AG10803 (cell line): ENCODE measurements at regions not wholly inside any gene's neighbourhood (a gene's known extent, or its start where the extent isn't known, plus 50 kb on each side); places are given as distances from the start of the nearest gene placed in this dataset.

Experiments
- DNase-seq: peaks from one replicate; pipeline ENCODE4 v3.0.0; 2010; ENCODE audit warnings: low read depth
- H3K4me3 ChIP-seq: 2 replicates; pipeline ENCODE4 v1.5.1; 2011; ENCODE audit warnings: mild to moderate bottlenecking, low read length, control low read depth
- TF ChIP-seq, protein P1 (sequence below): conservative IDR thresholded peaks from 2 replicates; pipeline ENCODE4 v1.5.1; 2011; ENCODE audit warnings: mild to moderate bottlenecking, low read length, control low read depth, inconsistent platforms

DNA sequence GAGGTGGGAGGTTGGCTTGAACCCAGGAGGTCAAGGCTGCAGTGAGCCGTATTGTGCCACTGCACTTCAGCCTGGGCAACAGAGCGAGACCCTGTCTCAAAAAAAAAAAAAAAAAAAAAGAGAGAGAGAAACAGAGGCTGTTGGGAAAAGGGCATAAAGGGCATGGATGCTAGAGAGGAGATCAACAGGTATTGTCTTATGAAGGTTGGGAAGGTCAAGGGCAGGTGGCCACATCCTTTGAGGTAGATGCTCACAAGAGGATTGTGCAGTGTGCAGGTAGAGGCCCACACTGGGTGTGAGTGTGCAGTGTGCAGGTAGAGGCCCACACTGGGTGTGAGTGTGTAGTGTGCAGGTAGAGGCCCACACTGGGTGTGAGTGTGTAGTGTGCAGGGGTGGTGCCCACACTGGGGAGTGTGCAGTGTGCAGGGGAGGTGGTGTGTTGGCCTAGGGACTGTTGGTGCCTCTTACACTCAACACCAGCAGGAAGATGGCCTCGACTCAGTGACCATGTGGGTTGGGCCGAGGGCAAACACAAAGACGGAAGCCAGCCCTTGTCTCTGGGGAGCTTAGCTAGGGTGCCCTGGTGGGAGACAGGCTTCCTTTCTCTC lies 404.9 kb upstream of the TNRC6C start:
- no peak overlapping the region for H3K4me3 ChIP-seq
- no peak for DNase-seq
- TF ChIP-seq, protein P1, sequence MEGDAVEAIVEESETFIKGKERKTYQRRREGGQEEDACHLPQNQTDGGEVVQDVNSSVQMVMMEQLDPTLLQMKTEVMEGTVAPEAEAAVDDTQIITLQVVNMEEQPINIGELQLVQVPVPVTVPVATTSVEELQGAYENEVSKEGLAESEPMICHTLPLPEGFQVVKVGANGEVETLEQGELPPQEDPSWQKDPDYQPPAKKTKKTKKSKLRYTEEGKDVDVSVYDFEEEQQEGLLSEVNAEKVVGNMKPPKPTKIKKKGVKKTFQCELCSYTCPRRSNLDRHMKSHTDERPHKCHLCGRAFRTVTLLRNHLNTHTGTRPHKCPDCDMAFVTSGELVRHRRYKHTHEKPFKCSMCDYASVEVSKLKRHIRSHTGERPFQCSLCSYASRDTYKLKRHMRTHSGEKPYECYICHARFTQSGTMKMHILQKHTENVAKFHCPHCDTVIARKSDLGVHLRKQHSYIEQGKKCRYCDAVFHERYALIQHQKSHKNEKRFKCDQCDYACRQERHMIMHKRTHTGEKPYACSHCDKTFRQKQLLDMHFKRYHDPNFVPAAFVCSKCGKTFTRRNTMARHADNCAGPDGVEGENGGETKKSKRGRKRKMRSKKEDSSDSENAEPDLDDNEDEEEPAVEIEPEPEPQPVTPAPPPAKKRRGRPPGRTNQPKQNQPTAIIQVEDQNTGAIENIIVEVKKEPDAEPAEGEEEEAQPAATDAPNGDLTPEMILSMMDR, result no peak

DNA sequence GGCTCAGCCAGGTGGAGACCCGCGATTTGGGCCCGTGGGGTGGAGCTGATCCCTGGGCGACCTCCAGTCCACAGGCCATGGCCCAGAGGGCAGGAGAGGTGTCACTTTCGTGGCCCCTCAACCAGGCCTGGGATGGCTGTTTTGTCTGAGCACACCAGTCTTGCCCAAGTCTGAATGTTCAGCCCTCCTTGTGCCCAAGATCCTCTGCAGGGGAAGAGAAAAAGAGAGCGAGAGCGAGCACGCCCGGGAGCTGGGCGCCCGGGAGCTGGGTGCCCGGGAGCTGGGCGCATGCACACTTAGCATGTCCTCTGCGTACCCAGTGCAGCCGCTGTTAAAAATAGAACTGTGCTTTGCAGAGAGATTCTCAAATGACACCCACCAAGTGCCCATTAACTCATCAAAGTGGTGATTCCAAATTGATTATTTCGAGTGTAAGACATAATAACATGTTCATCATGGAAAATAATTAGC lies 403.3 kb upstream of the TNRC6C start:
- no peak overlapping the region for H3K4me3 ChIP-seq
- TF ChIP-seq, protein P1, result no peak
- DNase-seq, result no peak

DNA sequence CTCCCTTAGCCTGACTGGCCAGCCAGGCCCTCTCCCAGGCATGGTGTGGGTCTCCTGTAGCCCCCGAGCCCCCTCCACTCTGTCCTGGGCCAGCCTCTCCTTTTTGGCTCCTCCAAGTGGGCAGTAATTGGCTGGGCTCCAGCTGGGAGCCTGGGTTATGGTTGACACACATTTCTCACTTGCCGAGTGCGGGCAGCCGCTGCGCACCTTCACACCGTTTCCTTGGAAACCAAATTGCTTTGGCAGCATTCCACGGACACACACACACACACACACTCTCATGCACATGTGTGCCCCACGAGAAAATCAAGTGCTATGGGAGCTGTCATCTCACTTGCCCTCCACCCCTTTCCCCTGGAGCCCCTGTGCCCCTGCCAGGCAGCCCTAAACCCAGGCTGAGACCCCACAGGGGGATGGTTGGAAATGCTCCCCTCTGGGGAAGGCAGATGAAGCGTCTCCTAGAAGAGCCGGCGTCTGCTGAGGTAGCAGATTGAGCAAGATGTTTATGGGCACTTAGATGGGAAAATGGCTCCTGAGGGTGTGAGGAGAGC lies 402.7 kb upstream of the TNRC6C start:
- TF ChIP-seq, protein P1, result no peak
- no peak for DNase-seq
- no peak overlapping the region for H3K4me3 ChIP-seq

DNA sequence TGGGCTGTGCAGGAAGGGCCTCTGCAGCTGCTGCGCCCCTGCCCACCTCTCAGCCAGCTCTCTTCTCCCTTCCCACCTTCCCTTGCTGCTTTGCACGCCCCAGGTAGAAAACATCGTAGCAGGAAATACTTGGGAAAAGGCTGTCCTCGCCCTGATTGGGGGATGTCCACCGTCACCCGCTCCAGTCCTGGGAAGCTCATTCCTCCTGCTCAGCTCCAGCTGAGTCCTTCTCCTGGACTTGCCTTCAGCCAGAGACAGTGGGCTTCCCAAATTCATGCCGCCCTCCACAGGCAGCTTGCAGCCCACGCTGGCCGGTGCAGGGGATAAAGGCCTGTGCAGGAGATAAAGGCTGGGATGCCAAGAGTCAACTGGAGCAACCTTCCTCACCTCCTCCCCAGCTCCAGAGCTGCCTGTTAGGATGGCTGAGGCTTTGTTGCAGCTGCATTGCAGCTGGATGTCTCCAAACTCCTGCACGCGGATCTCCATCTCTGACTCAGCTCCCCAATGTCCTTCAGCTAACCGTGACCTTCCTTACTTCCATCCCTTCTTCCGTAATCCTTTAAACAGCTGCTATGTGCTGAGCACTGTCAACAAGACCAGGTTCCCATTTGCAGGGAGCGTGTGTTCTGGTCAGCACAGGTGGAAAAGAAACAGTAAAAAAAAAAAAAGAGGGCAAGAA lies 402.0 kb upstream of the TNRC6C start:
- no peak overlapping the region for H3K4me3 ChIP-seq
- DNase-seq, result no peak
- TF ChIP-seq, protein P1, result no peak

DNA sequence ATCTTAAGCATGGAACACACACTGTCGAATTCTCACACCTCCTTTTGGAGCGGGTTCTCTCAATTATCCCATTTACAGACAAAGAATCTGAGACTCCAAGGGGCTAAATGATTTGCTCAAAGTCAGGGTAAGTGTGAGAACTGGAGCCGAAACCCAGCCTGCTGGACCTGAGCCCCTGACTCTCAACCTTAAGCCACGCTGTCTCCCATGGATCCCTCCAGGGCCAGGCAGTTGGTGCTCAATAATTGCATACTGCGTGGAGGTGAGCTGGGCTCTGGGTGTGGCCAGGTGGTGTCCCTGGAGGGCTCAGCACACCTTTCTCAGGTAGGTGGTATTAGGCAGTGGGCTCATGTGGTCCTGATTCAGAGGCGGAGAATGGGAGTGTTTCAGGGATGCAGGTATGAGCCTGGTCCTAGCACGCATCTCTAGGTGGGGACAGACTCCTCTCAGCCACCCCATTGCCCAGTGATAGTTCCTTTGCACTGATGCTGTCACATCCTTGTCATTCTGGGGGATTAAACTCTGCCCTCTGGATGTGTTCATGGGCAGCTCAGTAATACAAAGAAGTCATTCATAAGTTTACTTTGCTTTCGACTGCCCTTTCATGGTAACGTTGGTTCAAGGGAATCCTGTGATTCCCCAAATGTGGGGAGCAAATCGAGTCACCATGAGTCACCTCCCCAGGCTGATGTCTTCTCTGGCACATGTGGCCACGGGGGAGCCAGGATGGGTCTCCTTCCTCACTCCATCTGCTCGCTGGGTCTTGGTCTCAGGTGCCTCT lies 399.5 kb upstream of the TNRC6C start:
- no peak overlapping the region for H3K4me3 ChIP-seq
- TF ChIP-seq, protein P1, result no peak
- no peak for DNase-seq

DNA sequence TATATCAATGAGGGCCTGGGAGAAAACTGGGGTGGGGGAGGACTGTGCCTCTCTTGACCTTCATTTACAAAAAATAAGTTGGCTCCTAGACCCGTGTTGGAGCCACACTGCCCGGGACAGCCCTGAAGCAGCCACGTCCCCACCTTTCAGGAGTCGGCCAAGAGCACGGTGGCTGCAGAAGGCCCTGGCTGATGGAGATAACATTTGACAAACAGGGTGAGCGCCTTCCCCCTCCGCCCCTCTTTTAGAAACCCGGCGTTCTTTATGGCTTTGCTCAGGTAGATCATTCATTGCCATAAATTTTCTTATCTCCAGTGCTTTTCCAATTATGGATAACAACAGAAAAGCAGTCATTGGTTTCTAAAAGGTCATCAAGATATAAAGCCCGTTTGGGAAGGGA lies 398.1 kb upstream of the TNRC6C start:
- TF ChIP-seq, protein P1, result no peak
- no peak overlapping the region for H3K4me3 ChIP-seq
- no peak for DNase-seq
